Endothelial cell of umbilical vein (primary cell): ENCODE measurements at regions not wholly inside any gene's neighbourhood (a gene's known extent, or its start where the extent isn't known, plus 50 kb on each side); places are given as distances from the start of the nearest gene placed in this dataset.

ENCODE experiments used
- BruUV-seq: library from RNA; stranded (reverse); fragments of 400-500 nt; replicated peaks from 2 replicates; lab custom pipeline; 2021; lab: Mats Ljungman, UMichigan
- CTCF ChIA-PET: fragments of 300-600, 350-600 bp; sonication (Branson Sonifier 250); formaldehyde crosslinking; loops from one replicate; lab custom pipeline; 2021; ENCODE audit warnings: antibody characterized with exemption, inconsistent platforms; lab: Charles Lee
- POLR2A ChIA-PET: fragments of 300-600, 350-600 bp; sonication (Branson Sonifier 250); formaldehyde crosslinking; loops from one replicate; lab custom pipeline; 2021; ENCODE audit warnings: antibody characterized with exemption, inconsistent platforms; lab: Charles Lee
- DNase-seq: peaks from one replicate; pipeline ENCODE4 v3.0.0-alpha.2; 2011; ENCODE audit warnings: low read depth, low spot score
- FAIRE-seq: peaks from 2 replicates; lab custom pipeline; 2011; peaks lifted over from hg19 to GRCh38; lab: Jason Lieb, UNC
- H2AFZ ChIP-seq: 2 replicates; pipeline ENCODE4 v1.6.0; 2012; ENCODE audit warnings: low read depth, low read length, control low read depth, inconsistent platforms
- H3K27ac ChIP-seq: 2 replicates; pipeline ENCODE4 v1.5.1; 2011; ENCODE audit warnings: low read depth, mild to moderate bottlenecking, control low read depth, low read length, moderate library complexity; ENCODE audit not compliant: insufficient read depth
- H3K27me3 ChIP-seq, 2 experiments: 2 replicates each; pipeline versions ENCODE4 v1.6.0 to v1.6.1; 2011; ENCODE audit warnings: low read length in 2 of 2, mixed read lengths in 1 of 2; ENCODE audit not compliant: control insufficient read depth in 2 of 2, insufficient read depth in 2 of 2
- H3K36me3 ChIP-seq, 2 experiments: 2 replicates in 1 of 2; 3 replicates in 1 of 2; pipeline ENCODE4 v1.5.1; 2011; ENCODE audit warnings: low read length in 2 of 2, mild to moderate bottlenecking in 1 of 2, moderate library complexity in 1 of 2; ENCODE audit not compliant: control insufficient read depth in 2 of 2, insufficient read depth in 2 of 2; ENCODE audit errors: extremely low read depth in 1 of 2
- H3K4me1 ChIP-seq: 3 replicates; pipeline ENCODE4 v1.5.1; 2011; ENCODE audit warnings: mild to moderate bottlenecking, low read length; ENCODE audit not compliant: control insufficient read depth, insufficient read depth; ENCODE audit errors: extremely low read depth
- H3K4me2 ChIP-seq: 2 replicates; pipeline ENCODE4 v1.6.1; 2011; ENCODE audit warnings: low read length, control low read depth, mixed read lengths; ENCODE audit not compliant: insufficient read depth
- H3K4me3 ChIP-seq, 3 experiments: fragments of 200-600 bp in 1 of 3; sonication (generic), shearing (Covaris generic) in 1 of 3; replicated peaks in 1 of 3; 2 replicates each; pipeline ENCODE4 v1.5.1; 2011 to 2016; ENCODE audit warnings: control low read depth in 3 of 3, low read length in 3 of 3, mild to moderate bottlenecking in 2 of 3, inconsistent platforms in 1 of 3, low read depth in 1 of 3, moderate library complexity in 1 of 3; ENCODE audit not compliant: insufficient read depth in 1 of 3
- H3K79me2 ChIP-seq: 2 replicates; pipeline ENCODE4 v1.6.0; 2012; ENCODE audit warnings: low read length, inconsistent platforms; ENCODE audit not compliant: control insufficient read depth, insufficient read depth
- H3K9ac ChIP-seq: replicated peaks from 2 replicates; pipeline ENCODE3; 2011; ENCODE audit warnings: low read length, control low read depth; ENCODE audit not compliant: insufficient read depth; ENCODE audit errors: extremely low read depth
- H3K9me1 ChIP-seq: replicated peaks from 3 replicates; pipeline ENCODE4 v1.6.0; 2011; ENCODE audit warnings: mild to moderate bottlenecking, low read length; ENCODE audit not compliant: control insufficient read depth, insufficient read depth; ENCODE audit errors: extremely low read depth
- H3K9me3 ChIP-seq: replicated peaks from 2 replicates; pipeline ENCODE4 v1.5.1; 2012; ENCODE audit warnings: low read length, inconsistent platforms; ENCODE audit not compliant: control insufficient read depth, insufficient read depth
- H4K20me1 ChIP-seq: replicated peaks from 2 replicates; pipeline ENCODE3; 2011; ENCODE audit warnings: mild to moderate bottlenecking, low read length; ENCODE audit not compliant: control insufficient read depth, insufficient read depth; ENCODE audit errors: extremely low read depth
- CTCF ChIP-seq, 2 donors: IDR thresholded peaks; 1 replicate in 1 of 2; 2 replicates in 1 of 2; pipeline ENCODE4 v1.5.1; 2011; ENCODE audit warnings: low read length in 2 of 2, mild to moderate bottlenecking in 2 of 2, moderate library complexity in 2 of 2, control low read depth in 1 of 2, inconsistent platforms in 1 of 2, low read depth in 1 of 2; ENCODE audit not compliant: insufficient read depth in 1 of 2; ENCODE audit errors: extremely low read depth in 1 of 2
- EZH2 ChIP-seq: IDR thresholded peaks from 2 replicates; pipeline ENCODE4 v1.6.1; 2012; ENCODE audit warnings: borderline replicate concordance, low read depth, mild to moderate bottlenecking, moderate library complexity, low read length, inconsistent platforms; ENCODE audit not compliant: severe bottlenecking
- FOS ChIP-seq: IDR thresholded peaks from 2 replicates; pipeline ENCODE4 v1.6.1; 2011; ENCODE audit warnings: mild to moderate bottlenecking, low read length, moderate library complexity, borderline replicate concordance; ENCODE audit not compliant: insufficient read depth
- JUN ChIP-seq: IDR thresholded peaks from 2 replicates; pipeline ENCODE4 v1.6.1; 2011; ENCODE audit warnings: borderline replicate concordance, low read depth; ENCODE audit not compliant: insufficient read length, insufficient read depth
- MAX ChIP-seq: IDR thresholded peaks from 2 replicates; pipeline ENCODE4 v1.6.1; 2011; ENCODE audit not compliant: insufficient read depth, insufficient read length
- POLR2A ChIP-seq: IDR thresholded peaks from 2 replicates; pipeline ENCODE4 v1.6.1; 2012; ENCODE audit warnings: low read depth, mild to moderate bottlenecking, control low read depth, low read length
- POLR2AphosphoS5 ChIP-seq: IDR thresholded peaks from 2 replicates; pipeline ENCODE4 v1.6.1; 2012; ENCODE audit warnings: low read depth, mild to moderate bottlenecking, control low read depth, low read length, moderate library complexity; ENCODE audit not compliant: insufficient read depth
- dilution Hi-C: fragments of 300-500 bp; cut with MboI; formaldehyde crosslinking; loops from one replicate; pipeline ENCODE4 v1.15.0; 2019; ENCODE audit warnings: low sequenced_read_pairs; ENCODE audit not compliant: extremely low pct_ligation_motif_present
- intact Hi-C: fragments of 100-400 bp; cut with micrococcal nuclease; formaldehyde crosslinking; loops from one replicate; pipeline ENCODE4 v1.10.0; 2022

GRCh38 chr11:116694349-116694725 is 78.5 kb downstream of the BUD13 start:
- no peaks in the 10 kb centered on the region for H3K9me1 ChIP-seq
- no peak overlapping the region for H3K27ac ChIP-seq
- H3K36me3 ChIP-seq, result no peaks in the 10 kb centered on the region
- DNase-seq, result no peak
- H3K4me2 ChIP-seq, result no peak overlapping the region
- no peak for FAIRE-seq
- H4K20me1 ChIP-seq, result no peaks in the 10 kb centered on the region
- H3K4me1 ChIP-seq, result no peaks in the 10 kb centered on the region
- no peaks in the 10 kb centered on the region for H3K79me2 ChIP-seq
- no peak overlapping the region for H2AFZ ChIP-seq
- H3K4me3 ChIP-seq, result no peak overlapping the region
- no peak for TF ChIP-seq FOS
- TF ChIP-seq MAX, result no peak
- no peak for TF ChIP-seq EZH2
- no peak for TF ChIP-seq POLR2A
- no peak for TF ChIP-seq JUN
- TF ChIP-seq CTCF (IDR thresholded peaks at IDR 0.05; ENCODE audit: extremely low read depth in 1 of 2, insufficient read depth in 1 of 2, low read depth in 1 of 2, low read length in 2 of 2), result no peak
- no peak for TF ChIP-seq POLR2AphosphoS5
- intact Hi-C loops (loop anchor here (5.0 kb wide), 2 partner anchors 197 to 332 kb away; no protein-coding TSS in a partner anchor), dilution Hi-C loops (no loop called here)
- no peaks in the 10 kb centered on the region for H3K27me3 ChIP-seq
- ChIA-PET POLR2A (no interaction called here), CTCF (interaction anchor here (1.0 to 2.4 kb wide), 2 partner anchors 10 to 181 kb away, joined by 3 to 7 read pairs; no protein-coding TSS in a partner anchor)
- H3K9me3 ChIP-seq, result no peaks in the 10 kb centered on the region
- no TSS peak for BruUV-seq
- H3K9ac ChIP-seq, result no peak overlapping the region
